WERI-Rb-1 (cell line): ENCODE measurements at regions not wholly inside any gene's neighbourhood (a gene's known extent, or its start where the extent isn't known, plus 50 kb on each side); places are given as distances from the start of the nearest gene placed in this dataset.
A peak's percentile ranks its signal among the peaks of the same experiment; 100 is the strongest.

Experiments
- DNase-seq: peaks from one replicate; pipeline ENCODE4 v3.0.0-alpha.2; 2020
- H3K27ac ChIP-seq: fragments of 250-450 bp; sonication (Bioruptor Pico); 2 replicates; pipeline ENCODE4 v1.5.1; 2020; ENCODE audit warnings: mild to moderate bottlenecking, moderate library complexity
- H3K27me3 ChIP-seq: fragments of 250-450 bp; sonication (Bioruptor Pico); 2 replicates; pipeline ENCODE4 v1.5.1; 2021; ENCODE audit warnings: mild to moderate bottlenecking, low read depth, moderate library complexity; ENCODE audit not compliant: insufficient read depth, severe bottlenecking
- H3K36me3 ChIP-seq: fragments of 250-450 bp; sonication (Bioruptor Pico); 2 replicates; pipeline ENCODE4 v1.5.1; 2020; ENCODE audit warnings: mild to moderate bottlenecking, moderate library complexity
- H3K4me3 ChIP-seq: 2 replicates; pipeline ENCODE4 v1.5.1; 2011; ENCODE audit warnings: low read depth, mild to moderate bottlenecking, control low read depth, low read length
- H3K9me3 ChIP-seq: fragments of 250-450 bp; sonication (Bioruptor Pico); 2 replicates; pipeline ENCODE4 v1.5.1; 2021; ENCODE audit warnings: mild to moderate bottlenecking, moderate library complexity; ENCODE audit not compliant: severe bottlenecking
- TF ChIP-seq, protein P1 (sequence below): IDR thresholded peaks from 2 replicates; pipeline ENCODE4 v1.5.1; 2011; ENCODE audit warnings: low read depth, mild to moderate bottlenecking, control low read depth, inconsistent platforms, low read length

DNA sequence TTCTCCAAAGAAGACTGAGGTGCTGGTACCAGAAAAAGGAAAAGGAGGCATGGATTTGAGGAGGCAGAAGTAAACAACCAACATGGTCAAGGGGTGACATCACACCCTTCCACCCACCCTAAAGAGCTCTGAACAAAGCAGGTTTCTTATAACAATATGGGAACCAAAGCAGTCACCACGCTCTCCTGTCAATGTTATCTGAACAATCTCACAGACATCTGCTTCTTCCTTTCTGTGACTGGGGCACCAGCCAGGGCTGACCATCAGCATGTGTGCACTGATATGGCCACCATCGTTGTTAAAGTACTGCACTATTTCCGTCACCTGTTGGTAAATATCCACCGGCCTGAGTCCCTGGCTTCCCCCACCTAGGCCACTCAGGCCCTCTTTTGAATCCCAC is 252.9 kb downstream of the SHQ1 start:
- H3K36me3 ChIP-seq = no peaks in the 10 kb centered on the region
- H3K27me3 ChIP-seq = no peaks in the 10 kb centered on the region
- no peaks in the 10 kb centered on the region for H3K9me3 ChIP-seq
- DNase-seq = no peak
- TF ChIP-seq, protein P1, sequence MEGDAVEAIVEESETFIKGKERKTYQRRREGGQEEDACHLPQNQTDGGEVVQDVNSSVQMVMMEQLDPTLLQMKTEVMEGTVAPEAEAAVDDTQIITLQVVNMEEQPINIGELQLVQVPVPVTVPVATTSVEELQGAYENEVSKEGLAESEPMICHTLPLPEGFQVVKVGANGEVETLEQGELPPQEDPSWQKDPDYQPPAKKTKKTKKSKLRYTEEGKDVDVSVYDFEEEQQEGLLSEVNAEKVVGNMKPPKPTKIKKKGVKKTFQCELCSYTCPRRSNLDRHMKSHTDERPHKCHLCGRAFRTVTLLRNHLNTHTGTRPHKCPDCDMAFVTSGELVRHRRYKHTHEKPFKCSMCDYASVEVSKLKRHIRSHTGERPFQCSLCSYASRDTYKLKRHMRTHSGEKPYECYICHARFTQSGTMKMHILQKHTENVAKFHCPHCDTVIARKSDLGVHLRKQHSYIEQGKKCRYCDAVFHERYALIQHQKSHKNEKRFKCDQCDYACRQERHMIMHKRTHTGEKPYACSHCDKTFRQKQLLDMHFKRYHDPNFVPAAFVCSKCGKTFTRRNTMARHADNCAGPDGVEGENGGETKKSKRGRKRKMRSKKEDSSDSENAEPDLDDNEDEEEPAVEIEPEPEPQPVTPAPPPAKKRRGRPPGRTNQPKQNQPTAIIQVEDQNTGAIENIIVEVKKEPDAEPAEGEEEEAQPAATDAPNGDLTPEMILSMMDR = no peak
- H3K27ac ChIP-seq = no peak overlapping the region
- H3K4me3 ChIP-seq = no peak overlapping the region

GRCh38 chr3:72594615-72595215 is 253.5 kb downstream of the SHQ1 start:
- H3K9me3 ChIP-seq = no peaks in the 10 kb centered on the region
- TF ChIP-seq, protein P1 = no peak
- H3K27me3 ChIP-seq = no peaks in the 10 kb centered on the region
- no peaks in the 10 kb centered on the region for H3K36me3 ChIP-seq
- H3K27ac ChIP-seq = no peak overlapping the region
- no peak overlapping the region for H3K4me3 ChIP-seq
- no peak for DNase-seq

GRCh38 chr3:72593881-72594397 is 254.3 kb downstream of the SHQ1 start:
- no peaks in the 10 kb centered on the region for H3K36me3 ChIP-seq
- DNase-seq = peak; percentile 31
- no peaks in the 10 kb centered on the region for H3K27me3 ChIP-seq
- no peak overlapping the region for H3K4me3 ChIP-seq
- TF ChIP-seq, protein P1 = no peak
- H3K27ac ChIP-seq = no peak overlapping the region
- H3K9me3 ChIP-seq = no peaks in the 10 kb centered on the region

GRCh38 chr3:72591522-72592421 is 256.5 kb downstream of the SHQ1 start:
- H3K27ac ChIP-seq = no peak overlapping the region
- no peak for DNase-seq

DNA sequence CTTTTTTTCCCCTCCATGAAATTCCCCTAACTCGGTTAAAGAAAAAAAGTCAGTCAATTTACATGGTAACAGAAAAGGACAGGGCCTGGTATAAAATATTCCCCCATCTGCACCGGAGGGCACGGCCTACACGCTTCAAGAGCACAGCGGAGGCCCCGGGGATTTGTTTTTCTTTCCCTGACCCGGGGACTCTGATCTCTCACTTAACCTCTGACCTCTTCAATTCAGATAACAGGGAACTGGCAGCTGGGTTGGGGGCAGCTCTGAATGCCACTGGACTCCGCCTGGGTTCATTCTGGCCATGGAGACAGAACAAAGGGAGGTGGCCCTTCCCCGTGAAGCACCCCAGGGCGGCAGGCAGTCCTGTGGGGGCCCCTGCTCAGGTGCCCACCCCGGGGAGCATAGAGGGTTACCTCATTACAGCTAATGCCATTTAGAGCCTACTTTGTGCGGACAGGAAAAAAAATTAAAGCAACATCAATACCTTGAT is 257.5 kb downstream of the SHQ1 start:
- H3K4me3 ChIP-seq = no peak overlapping the region
- H3K36me3 ChIP-seq = no peaks in the 10 kb centered on the region
- H3K27me3 ChIP-seq = no peaks in the 10 kb centered on the region
- no peak overlapping the region; the same call in 1 of the 2 replicates for H3K27ac ChIP-seq
- no peaks in the 10 kb centered on the region for H3K9me3 ChIP-seq
- TF ChIP-seq, protein P1 = no peak
- no peak for DNase-seq

More at GRCh38 chr3:72591522-72592421, 256.5 kb downstream of the SHQ1 start:
- H3K36me3 ChIP-seq = no peaks in the 10 kb centered on the region
- H3K9me3 ChIP-seq = no peaks in the 10 kb centered on the region
- TF ChIP-seq, protein P1 = no peak
- no peaks in the 10 kb centered on the region for H3K27me3 ChIP-seq
- H3K4me3 ChIP-seq = no peak overlapping the region
